ENCODE measurements at regions not wholly inside any gene's neighbourhood (a gene's known extent, or its start where the extent isn't known, plus 50 kb on each side); places are given as distances from the start of the nearest gene placed in this dataset.

- H4K8ac ChIP-seq (ENCODE audit: low read depth in 2 of 2, low read length in 2 of 2): no peak overlapping the region
- ChIA-PET POLR2A (ENCODE audit: unreplicated experiment) (no interaction called here), CTCF (no interaction called here)
- no peak overlapping the region for H4K5ac ChIP-seq (ENCODE audit: low read depth, low read length)
- no peak overlapping the region for H3K9ac ChIP-seq (ENCODE audit: low read depth, low read length)
- intact Hi-C loops (cut with micrococcal nuclease): no loop called here
- BruUV-seq (replicated peaks): no TSS peak
- dilution Hi-C loops (cut with HindIII; ENCODE audit: low sequenced_read_pairs, unreplicated experiment): no loop called here
- H3K14ac ChIP-seq (replicated peaks; ENCODE audit: low read depth, low read length): no peak overlapping the region
- H3K23ac ChIP-seq (ENCODE audit: low read depth, low read length): no peak overlapping the region
- in situ Hi-C loops (cut with MboI; ENCODE audit: low sequenced_read_pairs): no loop called here
- no peak overlapping the region for H2BK15ac ChIP-seq (ENCODE audit: low read depth, low read length)
- H2AFZ ChIP-seq (replicated peaks; ENCODE audit: low read length, poor library complexity): no peak overlapping the region
- H3K79me1 ChIP-seq (ENCODE audit: low read depth in 1 of 2, low read length in 2 of 2): no peaks in the 10 kb centered on the region
- no peak overlapping the region for H3K4ac ChIP-seq (ENCODE audit: low read depth, low read length)
- H3K27ac ChIP-seq (ENCODE audit: insufficient read depth, low read length): no peak overlapping the region
- no peaks in the 10 kb centered on the region for H3K36me3 ChIP-seq (ENCODE audit: control insufficient read depth, insufficient read depth, low read length)
- H2AK5ac ChIP-seq (ENCODE audit: low read depth, low read length): no peak overlapping the region
- no peaks in the 10 kb centered on the region for H4K20me1 ChIP-seq (ENCODE audit: insufficient read depth, low read length)
- no peak overlapping the region for H3K18ac ChIP-seq (ENCODE audit: low read depth, low read length)
- no peaks in the 10 kb centered on the region for H3K4me1 ChIP-seq (ENCODE audit: control insufficient read depth, insufficient read depth, low read length)
- ATAC-seq (ENCODE audit: low read depth) (no peak), DNase-seq (no peak)
- 36% methylated on average over 3 of the region's 13 CpGs; no CpG with 5 or more reads in 1 of the 2 experiments for WGBS, 2 experiments (ENCODE audit: extremely low coverage in 2 of 2, insufficient read length in 1 of 2)
- H2BK5ac ChIP-seq (ENCODE audit: low read depth, low read length, poor library complexity, severe bottlenecking): no peak overlapping the region
- H2BK120ac ChIP-seq (ENCODE audit: low read depth, low read length): no peak overlapping the region
- H2BK20ac ChIP-seq (ENCODE audit: low read depth, low read length): no peak overlapping the region
- H3K27me3 ChIP-seq (ENCODE audit: control insufficient read depth, insufficient read depth, low read length): no peaks in the 10 kb centered on the region
- no peak overlapping the region for H3K4me2 ChIP-seq (ENCODE audit: low read depth, low read length)
- no peaks in the 10 kb centered on the region for H3K9me1 ChIP-seq (ENCODE audit: insufficient read depth, low read length)
- peaks cover 47% of the 10 kb centered on the region for H3K9me3 ChIP-seq (ENCODE audit: control insufficient read depth, insufficient read depth, low read length)
- no peak overlapping the region for H4K91ac ChIP-seq (ENCODE audit: insufficient read depth, low read depth, low read length)
- H3K56ac ChIP-seq (ENCODE audit: extremely low read depth, insufficient read depth, low read length): no peak overlapping the region
- no peak overlapping the region for H3K4me3 ChIP-seq (ENCODE audit: insufficient read depth, low read depth, low read length)
- TF ChIP-seq RFX5 (IDR thresholded peaks at IDR 0.05; ENCODE audit: low read depth, low read length) (no peak), POLR2A (IDR thresholded peaks at IDR 0.05; ENCODE audit: low read depth, low read length) (no peak)
- no peak overlapping the region for H2AK9ac ChIP-seq (replicated peaks; ENCODE audit: low read depth, low read length, poor library complexity)
These were observed 906.2 kb downstream of the BRD1 start for GRCh38 chr22:48921411-48921903.

Data from IMR-90 (cell line).